Osteoblast (primary cell): ENCODE measurements at regions not wholly inside any gene's neighbourhood (a gene's known extent, or its start where the extent isn't known, plus 50 kb on each side); places are given as distances from the start of the nearest gene placed in this dataset.

ENCODE experiments used
- DNase-seq: peaks from one replicate; pipeline ENCODE4 v3.0.0; 2011; ENCODE audit warnings: low spot score, mixed read lengths; ENCODE audit not compliant: insufficient read length; ENCODE audit errors: missing footprints
- H2AFZ ChIP-seq: 2 replicates; pipeline ENCODE4 v1.6.0; 2011; ENCODE audit warnings: mild to moderate bottlenecking, low read length
- H3K27ac ChIP-seq: 2 replicates; pipeline ENCODE4 v1.5.1; 2011; ENCODE audit warnings: mild to moderate bottlenecking, low read depth, low read length, moderate library complexity
- H3K27me3 ChIP-seq: 2 replicates; pipeline ENCODE4 v1.6.0; 2012; ENCODE audit warnings: mild to moderate bottlenecking, control low read depth, inconsistent platforms, low read length, moderate library complexity; ENCODE audit not compliant: insufficient read depth
- H3K36me3 ChIP-seq: 2 replicates; pipeline ENCODE4 v1.5.1; 2011; ENCODE audit warnings: mild to moderate bottlenecking, low read length, control low read depth, moderate library complexity; ENCODE audit not compliant: insufficient read depth
- H3K4me1 ChIP-seq: 2 replicates; pipeline ENCODE4 v1.5.1; 2011; ENCODE audit warnings: mild to moderate bottlenecking, low read length, control low read depth, moderate library complexity; ENCODE audit not compliant: insufficient read depth
- H3K4me2 ChIP-seq: 2 replicates; pipeline ENCODE4 v1.6.0; 2011; ENCODE audit warnings: mild to moderate bottlenecking, low read length; ENCODE audit not compliant: insufficient read depth
- H3K4me3 ChIP-seq: fragments of 200-600 bp; sonication (generic); 3 replicates; pipeline ENCODE4 v1.5.1; 2012; ENCODE audit warnings: mild to moderate bottlenecking, low read length, inconsistent platforms; ENCODE audit not compliant: insufficient read depth
- H3K79me2 ChIP-seq: 2 replicates; pipeline ENCODE4 v1.6.0; 2012; ENCODE audit warnings: mild to moderate bottlenecking, low read length, control low read depth, inconsistent platforms; ENCODE audit not compliant: insufficient read depth
- H3K9me3 ChIP-seq: 2 replicates; pipeline ENCODE4 v1.5.1; 2011; ENCODE audit warnings: low read depth, low read length, control low read depth
- H4K20me1 ChIP-seq: 2 replicates; pipeline ENCODE4 v1.6.0; 2012; ENCODE audit warnings: mild to moderate bottlenecking, low read length, control low read depth; ENCODE audit not compliant: insufficient read depth
- TF ChIP-seq, protein P1 (sequence below): IDR thresholded peaks from 2 replicates; pipeline ENCODE4 v1.5.1; 2011; ENCODE audit warnings: mild to moderate bottlenecking, low read depth, low read length, moderate library complexity; ENCODE audit errors: extremely low read depth

DNA sequence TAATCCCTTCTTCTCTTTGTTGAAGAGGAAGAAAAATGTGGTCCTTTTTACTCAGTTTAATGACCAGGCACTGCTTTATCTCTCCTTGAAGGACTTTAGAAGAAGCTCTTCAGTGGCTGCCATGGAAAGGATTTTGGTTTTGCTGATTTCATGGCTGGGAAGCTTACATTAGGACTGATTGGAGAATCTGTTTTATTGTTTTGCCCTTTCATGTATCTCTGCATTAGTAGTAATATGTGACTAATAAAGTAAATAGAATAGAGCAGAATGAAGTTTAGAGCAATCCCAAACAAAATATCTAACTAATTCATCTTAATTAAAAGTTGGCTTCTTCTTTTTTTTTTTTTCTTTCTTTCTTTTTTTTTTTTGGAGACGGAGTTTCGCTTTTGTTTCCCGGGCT, 502.9 kb downstream of the HAO1 start:
- DNase-seq: no peak
- Histone ChIP-seq H3K4me2 (no peak overlapping the region), H2AFZ (no peak overlapping the region), H3K4me3 (no peak overlapping the region), H3K79me2 (no peaks in the 10 kb centered on the region), H4K20me1 (no peaks in the 10 kb centered on the region), H3K27ac (no peak overlapping the region), H3K36me3 (no peaks in the 10 kb centered on the region), H3K4me1 (no peaks in the 10 kb centered on the region), H3K9me3 (no peaks in the 10 kb centered on the region), H3K27me3 (no peaks in the 10 kb centered on the region)
- TF ChIP-seq, protein P1, sequence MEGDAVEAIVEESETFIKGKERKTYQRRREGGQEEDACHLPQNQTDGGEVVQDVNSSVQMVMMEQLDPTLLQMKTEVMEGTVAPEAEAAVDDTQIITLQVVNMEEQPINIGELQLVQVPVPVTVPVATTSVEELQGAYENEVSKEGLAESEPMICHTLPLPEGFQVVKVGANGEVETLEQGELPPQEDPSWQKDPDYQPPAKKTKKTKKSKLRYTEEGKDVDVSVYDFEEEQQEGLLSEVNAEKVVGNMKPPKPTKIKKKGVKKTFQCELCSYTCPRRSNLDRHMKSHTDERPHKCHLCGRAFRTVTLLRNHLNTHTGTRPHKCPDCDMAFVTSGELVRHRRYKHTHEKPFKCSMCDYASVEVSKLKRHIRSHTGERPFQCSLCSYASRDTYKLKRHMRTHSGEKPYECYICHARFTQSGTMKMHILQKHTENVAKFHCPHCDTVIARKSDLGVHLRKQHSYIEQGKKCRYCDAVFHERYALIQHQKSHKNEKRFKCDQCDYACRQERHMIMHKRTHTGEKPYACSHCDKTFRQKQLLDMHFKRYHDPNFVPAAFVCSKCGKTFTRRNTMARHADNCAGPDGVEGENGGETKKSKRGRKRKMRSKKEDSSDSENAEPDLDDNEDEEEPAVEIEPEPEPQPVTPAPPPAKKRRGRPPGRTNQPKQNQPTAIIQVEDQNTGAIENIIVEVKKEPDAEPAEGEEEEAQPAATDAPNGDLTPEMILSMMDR: no peak

DNA sequence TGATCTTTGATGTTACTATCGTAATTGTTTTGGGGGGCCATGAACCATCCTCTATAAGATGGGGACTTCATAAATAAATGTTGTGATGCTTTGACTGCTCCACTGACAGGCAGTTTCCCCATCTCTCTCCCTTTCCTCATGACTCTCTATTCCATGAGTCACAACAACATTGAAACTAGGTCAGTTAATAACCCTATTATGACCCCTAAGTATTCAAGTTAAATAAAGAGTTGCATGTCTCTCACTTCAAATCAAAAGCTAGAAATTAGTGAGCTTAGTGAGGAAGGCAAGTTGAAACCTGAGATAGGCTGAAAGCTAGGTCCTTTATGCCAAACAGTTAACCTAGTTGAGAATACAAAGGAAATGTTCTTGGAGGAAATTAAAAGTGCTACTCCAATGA, 491.0 kb downstream of the HAO1 start:
- Histone ChIP-seq H3K9me3 (no peaks in the 10 kb centered on the region), H3K27me3 (no peaks in the 10 kb centered on the region), H3K4me3 (no peak overlapping the region), H3K27ac (no peak overlapping the region), H4K20me1 (no peaks in the 10 kb centered on the region), H3K36me3 (no peaks in the 10 kb centered on the region), H2AFZ (no peak overlapping the region), H3K79me2 (no peaks in the 10 kb centered on the region), H3K4me2 (no peak overlapping the region), H3K4me1 (no peaks in the 10 kb centered on the region)
- no peak for DNase-seq
- TF ChIP-seq, protein P1: no peak

DNA sequence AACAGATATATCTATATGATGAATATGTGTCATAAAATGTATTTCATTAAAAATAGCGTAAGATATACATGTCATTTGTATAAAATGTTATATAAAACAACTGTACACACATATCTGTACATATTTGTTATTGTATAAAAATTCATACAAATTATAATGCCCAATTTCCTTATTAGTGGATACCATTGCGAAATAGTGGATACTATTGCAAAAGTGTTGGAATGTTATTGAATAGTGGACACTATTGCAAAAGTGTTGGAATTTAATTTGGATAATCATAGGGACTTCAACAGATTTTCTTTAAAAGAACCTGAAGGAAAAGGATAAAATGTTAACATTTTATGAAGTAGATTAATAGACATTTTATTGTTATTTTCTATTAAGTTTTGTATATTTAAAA, 487.4 kb downstream of the HAO1 start:
- Histone ChIP-seq H3K4me1 (no peaks in the 10 kb centered on the region), H3K9me3 (no peaks in the 10 kb centered on the region), H2AFZ (no peak overlapping the region), H4K20me1 (no peaks in the 10 kb centered on the region), H3K4me2 (no peak overlapping the region), H3K27ac (no peak overlapping the region), H3K36me3 (no peaks in the 10 kb centered on the region), H3K79me2 (no peaks in the 10 kb centered on the region), H3K27me3 (no peaks in the 10 kb centered on the region), H3K4me3 (no peak overlapping the region)
- TF ChIP-seq, protein P1: no peak
- no peak for DNase-seq

DNA sequence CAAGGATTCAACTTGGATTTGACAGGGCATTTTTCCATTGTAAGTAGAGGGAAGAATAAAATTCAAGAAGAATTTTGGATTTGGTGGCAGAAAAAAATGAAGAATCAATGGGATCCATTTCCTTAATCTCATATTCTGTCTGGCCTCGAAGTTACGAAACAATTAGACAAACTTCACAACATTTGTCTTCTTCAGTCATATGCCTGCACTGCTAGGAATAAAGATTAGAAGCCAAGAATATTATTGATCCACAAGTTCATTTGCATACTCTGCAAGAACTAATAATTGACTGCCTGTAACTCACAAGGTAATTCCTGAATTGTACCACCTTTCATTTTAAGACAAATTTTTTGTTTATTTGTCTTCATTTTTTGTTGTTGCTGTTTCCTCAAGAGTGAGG, 486.2 kb downstream of the HAO1 start:
- Histone ChIP-seq H3K79me2 (no peaks in the 10 kb centered on the region), H3K4me3 (no peak overlapping the region), H3K27me3 (no peaks in the 10 kb centered on the region), H4K20me1 (no peaks in the 10 kb centered on the region), H3K4me2 (no peak overlapping the region), H2AFZ (no peak overlapping the region), H3K27ac (no peak overlapping the region), H3K36me3 (no peaks in the 10 kb centered on the region), H3K4me1 (no peaks in the 10 kb centered on the region), H3K9me3 (no peaks in the 10 kb centered on the region)
- TF ChIP-seq, protein P1: no peak
- no peak for DNase-seq
